Neuronal stem cell (in vitro differentiated cells): ENCODE measurements at regions not wholly inside any gene's neighbourhood (a gene's known extent, or its start where the extent isn't known, plus 50 kb on each side); places are given as distances from the start of the nearest gene placed in this dataset.

ENCODE experiments used
- DNase-seq: peaks from one replicate; pipeline ENCODE4 v3.0.0-alpha.2; 2013; ENCODE audit warnings: low spot score
- H2AFZ ChIP-seq: one replicate; pipeline ENCODE4 v1.6.1; 2013; ENCODE audit warnings: mild to moderate bottlenecking, low read length, inconsistent platforms
- H2AK5ac ChIP-seq: 2 replicates; pipeline ENCODE4 v1.6.1; 2013; ENCODE audit warnings: low read depth, mild to moderate bottlenecking, inconsistent platforms, low read length, moderate library complexity, mixed read lengths
- H2BK120ac ChIP-seq: 2 replicates; pipeline ENCODE4 v1.6.1; 2013; ENCODE audit warnings: low read depth, mild to moderate bottlenecking, inconsistent platforms, low read length, moderate library complexity, mixed read lengths
- H2BK12ac ChIP-seq: one replicate; pipeline ENCODE4 v1.6.1; 2013; ENCODE audit warnings: low read length, inconsistent platforms
- H2BK15ac ChIP-seq: 2 replicates; pipeline ENCODE4 v1.6.1; 2013; ENCODE audit warnings: mild to moderate bottlenecking, low read length, inconsistent platforms, mixed read lengths
- H2BK5ac ChIP-seq: one replicate; pipeline ENCODE4 v1.6.1; 2013; ENCODE audit warnings: inconsistent platforms, mild to moderate bottlenecking, low read length, moderate library complexity
- H3K14ac ChIP-seq: one replicate; pipeline ENCODE4 v1.6.1; 2013; ENCODE audit warnings: low read length, inconsistent platforms
- H3K18ac ChIP-seq: 2 replicates; pipeline ENCODE4 v1.6.1; 2013; ENCODE audit warnings: low read length, inconsistent platforms
- H3K23ac ChIP-seq: 2 replicates; pipeline ENCODE4 v1.6.1; 2013; ENCODE audit warnings: low read depth, mild to moderate bottlenecking, mixed read lengths, low read length, inconsistent platforms; ENCODE audit not compliant: poor library complexity
- H3K27ac ChIP-seq: replicated peaks from 3 replicates; pipeline ENCODE4 v1.5.1; 2013; ENCODE audit warnings: low read length, inconsistent platforms
- H3K27me3 ChIP-seq, 3 experiments: 2 replicates each; pipeline ENCODE4 v1.6.1; 2013; ENCODE audit warnings: low read length in 3 of 3, mild to moderate bottlenecking in 2 of 3, inconsistent platforms in 1 of 3, low read depth in 1 of 3, mixed read lengths in 1 of 3, moderate library complexity in 1 of 3; ENCODE audit not compliant: control insufficient read depth in 3 of 3, insufficient read depth in 3 of 3
- H3K36me3 ChIP-seq, 2 donors: replicated peaks in 1 of 2; 2 replicates each; pipeline ENCODE4 v1.6.1; 2013; ENCODE audit warnings: low read length in 2 of 2; ENCODE audit not compliant: control insufficient read depth in 2 of 2, insufficient read depth in 2 of 2
- H3K4ac ChIP-seq: 2 replicates; pipeline ENCODE4 v1.6.1; 2013; ENCODE audit warnings: inconsistent platforms, mild to moderate bottlenecking, low read length, moderate library complexity
- H3K4me1 ChIP-seq, 2 donors: 1 replicate in 1 of 2; 2 replicates in 1 of 2; pipeline ENCODE4 v1.6.1; 2013; ENCODE audit warnings: low read length in 2 of 2, low read depth in 1 of 2; ENCODE audit not compliant: control insufficient read depth in 2 of 2, insufficient read depth in 1 of 2
- H3K4me2 ChIP-seq: one replicate; pipeline ENCODE4 v1.6.1; 2013; ENCODE audit warnings: mild to moderate bottlenecking, low read length, inconsistent platforms; ENCODE audit not compliant: insufficient read depth, poor library complexity, severe bottlenecking
- H3K4me3 ChIP-seq, 2 donors: 2 replicates each; pipeline ENCODE4 v1.5.1; 2013; ENCODE audit warnings: low read length in 2 of 2, mild to moderate bottlenecking in 2 of 2, inconsistent platforms in 1 of 2, moderate library complexity in 1 of 2
- H3K79me1 ChIP-seq: one replicate; pipeline ENCODE4 v1.6.1; 2013; ENCODE audit warnings: low read depth, mild to moderate bottlenecking, inconsistent platforms, low read length, moderate library complexity
- H3K9ac ChIP-seq: one replicate; pipeline ENCODE4 v1.6.1; 2013; ENCODE audit warnings: mild to moderate bottlenecking, low read depth, low read length, inconsistent platforms; ENCODE audit not compliant: poor library complexity
- H3K9me3 ChIP-seq, 2 donors: replicated peaks in 1 of 2; 2 replicates each; pipeline versions ENCODE3 to v1.6.1; 2013; ENCODE audit warnings: low read length in 2 of 2, mild to moderate bottlenecking in 2 of 2, inconsistent platforms in 1 of 2, low read depth in 1 of 2, mixed read lengths in 1 of 2, moderate library complexity in 1 of 2; ENCODE audit not compliant: control insufficient read depth in 2 of 2, insufficient read depth in 1 of 2
- H4K8ac ChIP-seq: one replicate; pipeline ENCODE4 v1.6.1; 2013; ENCODE audit warnings: low read depth, mild to moderate bottlenecking, inconsistent platforms, low read length, moderate library complexity
- H4K91ac ChIP-seq: one replicate; pipeline ENCODE4 v1.6.1; 2013; ENCODE audit warnings: low read length, low read depth, mild to moderate bottlenecking, inconsistent platforms; ENCODE audit not compliant: poor library complexity
- WGBS, 2 donors: extraction: QIAGEN DNeasy Blood & Tissue Kit; methylation state at CpG; one replicate each; pipeline ENCODE4 v1.1.7; 2013; ENCODE audit warnings: missing lambda C conversion rate in 2 of 2, mixed read lengths in 1 of 2; ENCODE audit not compliant: insufficient read length in 2 of 2, insufficient replicate concordance in 1 of 2; ENCODE audit errors: extremely low coverage in 2 of 2; 5-methylcytosine and 5-hydroxymethylcytosine counted together

DNA sequence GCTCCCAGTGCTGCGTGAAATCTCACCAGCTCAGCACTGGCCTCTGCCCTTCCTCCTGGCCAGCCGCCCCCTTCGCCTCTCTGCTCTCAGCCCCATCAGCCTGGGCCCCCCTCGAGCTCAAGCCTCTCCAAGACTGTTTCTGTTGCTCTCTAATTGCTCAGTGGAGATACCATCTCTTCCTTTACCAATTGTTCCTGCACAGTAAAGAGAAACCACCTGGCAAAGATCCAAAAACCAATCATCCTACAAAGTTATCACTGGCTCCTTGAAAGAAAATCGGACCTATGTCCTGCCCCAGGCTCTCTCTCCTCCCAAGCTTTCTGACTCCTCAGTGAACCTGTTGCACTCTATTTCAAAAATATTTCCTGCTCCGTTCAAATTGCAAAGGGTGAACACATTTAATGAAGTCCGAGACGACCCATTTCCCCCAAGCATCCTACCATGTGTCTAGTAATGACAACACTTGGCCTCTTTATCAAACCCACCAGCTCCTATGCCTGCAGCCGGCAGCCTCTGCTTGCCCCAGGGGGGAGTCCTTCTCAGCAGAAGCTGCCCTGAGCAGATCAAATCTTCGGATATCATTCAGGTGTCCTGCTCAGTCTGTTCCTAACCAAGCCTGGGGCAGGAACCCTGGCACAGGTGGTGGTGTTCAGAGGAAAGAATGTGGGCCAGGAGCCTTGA, 53.7 kb upstream of the FAM174B start:
- H3K18ac ChIP-seq, result no peak overlapping the region
- H2AFZ ChIP-seq, result no peak overlapping the region
- H2BK15ac ChIP-seq, result no peak overlapping the region
- H3K79me1 ChIP-seq, result no peaks in the 10 kb centered on the region
- no peak overlapping the region for H2BK12ac ChIP-seq
- H3K23ac ChIP-seq, result no peak overlapping the region
- no peak overlapping the region for H3K14ac ChIP-seq
- H3K4me3 ChIP-seq, result no peak overlapping the region
- H4K8ac ChIP-seq, result no peak overlapping the region
- no peak overlapping the region for H2BK120ac ChIP-seq
- no peak overlapping the region for H3K27ac ChIP-seq
- DNase-seq, result no peak
- H3K27me3 ChIP-seq, result no peaks in the 10 kb centered on the region
- no peaks in the 10 kb centered on the region for H3K36me3 ChIP-seq
- H4K91ac ChIP-seq, result no peak overlapping the region
- no peak overlapping the region for H3K9ac ChIP-seq
- WGBS, 2 donors, result no CpG with 5 or more reads among the region's 10 CpGs
- H2AK5ac ChIP-seq, result no peak overlapping the region
- no peak overlapping the region for H3K4ac ChIP-seq
- no peak overlapping the region for H2BK5ac ChIP-seq
- H3K9me3 ChIP-seq, result no peaks in the 10 kb centered on the region
- no peak overlapping the region for H3K4me2 ChIP-seq
- H3K4me1 ChIP-seq, result peaks cover 8 to 14% of the 10 kb centered on the region in 2 donors

DNA sequence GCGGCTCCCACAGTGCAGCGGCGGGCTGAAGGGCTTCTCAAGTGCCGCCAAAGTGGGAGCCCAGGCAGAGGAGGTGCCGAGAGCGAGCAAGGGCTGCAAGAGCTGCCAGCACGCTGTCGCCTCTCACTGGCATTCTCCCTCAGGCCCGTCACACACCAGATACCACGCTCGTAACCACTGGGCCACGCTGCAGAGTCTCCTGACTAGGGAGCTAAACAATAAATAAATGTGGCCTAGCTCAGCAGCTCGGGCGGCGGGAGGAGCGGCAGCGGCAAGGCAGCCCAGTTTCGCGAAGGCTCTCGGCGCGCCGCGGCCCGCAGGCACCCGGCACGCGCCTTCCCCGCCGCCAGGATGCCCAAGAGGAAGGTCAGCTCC, 55.9 kb upstream of the FAM174B start:
- no CpG with 5 or more reads among the region's 30 CpGs for WGBS, 2 donors
- no peak overlapping the region for H3K4me3 ChIP-seq

GRCh38 chr15:92714077-92714476, 58.5 kb upstream of the FAM174B start:
- Histone ChIP-seq H3K4me1 (peaks cover 3 to 11% of the 10 kb centered on the region in 2 donors), H3K9me3 (peaks cover 3 to 8% of the 10 kb centered on the region in 2 donors), H4K8ac (no peak overlapping the region), H2BK15ac (no peak overlapping the region), H2BK5ac (no peak overlapping the region), H3K4me3 (peak overlapping the region; percentile 63 to 84), H2AK5ac (no peak overlapping the region), H3K79me1 (no peaks in the 10 kb centered on the region), H2BK120ac (no peak overlapping the region), H3K14ac (no peak overlapping the region), H3K4ac (no peak overlapping the region), H2AFZ (peak overlapping the region; percentile 98), H3K9ac (no peak overlapping the region), H3K23ac (no peak overlapping the region), H3K27me3 (no peaks in the 10 kb centered on the region), H3K36me3 (no peaks in the 10 kb centered on the region), H3K27ac (no peak overlapping the region), H3K4me2 (peak overlapping the region; percentile 94), H3K18ac (peak overlapping the region; percentile 73), H2BK12ac (no peak overlapping the region), H4K91ac (no peak overlapping the region)
- DNase-seq, result peak; percentile 29
- WGBS, 2 donors, result no CpG with 5 or more reads among the region's 16 CpGs

More for the DNA sequence above, 55.9 kb upstream of the FAM174B start:
- Histone ChIP-seq H3K27ac (no peak overlapping the region), H3K23ac (no peak overlapping the region), H3K4me2 (no peak overlapping the region), H4K91ac (no peak overlapping the region), H4K8ac (no peak overlapping the region), H3K36me3 (no peaks in the 10 kb centered on the region), H2BK15ac (no peak overlapping the region), H2BK5ac (no peak overlapping the region), H3K9me3 (no peaks in the 10 kb centered on the region), H2BK120ac (no peak overlapping the region), H3K18ac (peak overlapping the region; percentile 86), H3K9ac (peak overlapping the region; percentile 79), H3K14ac (no peak overlapping the region), H3K79me1 (no peaks in the 10 kb centered on the region), H3K27me3 (no peaks in the 10 kb centered on the region), H2AFZ (no peak overlapping the region), H2AK5ac (no peak overlapping the region), H3K4me1 (peaks cover 6 to 11% of the 10 kb centered on the region in 2 donors), H2BK12ac (no peak overlapping the region), H3K4ac (no peak overlapping the region)
- no peak for DNase-seq

GRCh38 chr15:92714477-92715401, 59.2 kb upstream of the FAM174B start:
- H3K4ac ChIP-seq, result no peak overlapping the region
- peak overlapping the region; percentile 97 for H2BK120ac ChIP-seq
- H3K9me3 ChIP-seq, result peaks cover 3 to 8% of the 10 kb centered on the region in 2 donors
- H4K8ac ChIP-seq, result no peak overlapping the region
- H3K14ac ChIP-seq, result peak overlapping the region; percentile 63
- peak overlapping the region; percentile 35 for H3K27ac ChIP-seq
- peak overlapping the region; percentile 92 for H2BK15ac ChIP-seq
- H3K9ac ChIP-seq, result peak overlapping the region; percentile 92
- DNase-seq, result peak; percentile 86
- WGBS, 2 donors, result no CpG with 5 or more reads among the region's 62 CpGs
- no peak overlapping the region for H4K91ac ChIP-seq
- no peaks in the 10 kb centered on the region for H3K79me1 ChIP-seq
- H3K27me3 ChIP-seq, result no peaks in the 10 kb centered on the region
- peak overlapping the region; percentile 49 for H2BK12ac ChIP-seq
- H2BK5ac ChIP-seq, result peak overlapping the region; percentile 94
- H3K36me3 ChIP-seq, result no peaks in the 10 kb centered on the region
- peaks cover 3 to 11% of the 10 kb centered on the region in 2 donors for H3K4me1 ChIP-seq
- peak overlapping the region; percentile 97 for H3K18ac ChIP-seq
- H2AK5ac ChIP-seq, result no peak overlapping the region
- H3K23ac ChIP-seq, result peak overlapping the region; percentile 19
- H3K4me3 ChIP-seq, result peak overlapping the region; percentile 63 to 84
- H3K4me2 ChIP-seq, result peak overlapping the region; percentile 94
- H2AFZ ChIP-seq, result peak overlapping the region; percentile 98
